CD14-positive monocyte (primary cell): ENCODE measurements at regions not wholly inside any gene's neighbourhood (a gene's known extent, or its start where the extent isn't known, plus 50 kb on each side); places are given as distances from the start of the nearest gene placed in this dataset.

Source experiments
- DNase-seq, 3 donors: peaks; one replicate each; pipeline ENCODE4 v3.0.0-alpha.2; 2011 to 2022
- H2AFZ ChIP-seq: 2 replicates; pipeline ENCODE4 v1.6.0; 2012; ENCODE audit warnings: mild to moderate bottlenecking, low read depth, low read length, inconsistent platforms; ENCODE audit not compliant: insufficient read depth, poor library complexity, severe bottlenecking
- H3K27ac ChIP-seq, 2 donors: 1 replicate in 1 of 2; 2 replicates in 1 of 2; pipeline ENCODE4 v1.5.1; 2012 to 2013; ENCODE audit warnings: low read length in 2 of 2, control low read depth in 1 of 2, inconsistent platforms in 1 of 2, low read depth in 1 of 2, mild to moderate bottlenecking in 1 of 2
- H3K27me3 ChIP-seq, 2 donors: one replicate each; pipeline versions ENCODE4 v1.6.0 to v1.6.1; 2011 to 2013; ENCODE audit warnings: low read length in 2 of 2; ENCODE audit not compliant: control insufficient read depth in 2 of 2, insufficient read depth in 2 of 2
- H3K36me3 ChIP-seq, 2 donors: replicated peaks in 1 of 2; 1 replicate in 1 of 2; 2 replicates in 1 of 2; pipeline versions ENCODE4 v1.5.1 to v1.6.1; 2012 to 2013; ENCODE audit warnings: low read length in 2 of 2, control low read depth in 1 of 2, inconsistent platforms in 1 of 2, mild to moderate bottlenecking in 1 of 2; ENCODE audit not compliant: insufficient read depth in 2 of 2, control insufficient read depth in 1 of 2
- H3K4me1 ChIP-seq, 2 donors: 1 replicate in 1 of 2; 2 replicates in 1 of 2; pipeline versions ENCODE4 v1.5.1 to v1.6.1; 2012 to 2013; ENCODE audit warnings: low read length in 2 of 2, control low read depth in 1 of 2, inconsistent platforms in 1 of 2, mild to moderate bottlenecking in 1 of 2, moderate library complexity in 1 of 2; ENCODE audit not compliant: insufficient read depth in 2 of 2, control insufficient read depth in 1 of 2
- H3K4me2 ChIP-seq: replicated peaks from 2 replicates; pipeline ENCODE3; 2012; ENCODE audit warnings: low read length, moderate library complexity, mild to moderate bottlenecking; ENCODE audit not compliant: poor library complexity, severe bottlenecking; ENCODE audit errors: extremely low read depth
- H3K4me3 ChIP-seq, 3 experiments: fragments of 200-600 bp in 1 of 3; sonication (generic) in 1 of 3; replicated peaks in 1 of 3; 1 replicate in 2 of 3; 2 replicates in 1 of 3; pipeline ENCODE4 v1.5.1; 2011 to 2013; ENCODE audit warnings: low read length in 3 of 3, mild to moderate bottlenecking in 3 of 3, control low read depth in 2 of 3, low read depth in 2 of 3, inconsistent platforms in 1 of 3, moderate library complexity in 1 of 3
- H3K79me2 ChIP-seq: 2 replicates; pipeline ENCODE4 v1.6.0; 2012; ENCODE audit warnings: mild to moderate bottlenecking, control low read depth, inconsistent platforms, low read length, moderate library complexity; ENCODE audit not compliant: insufficient read depth
- H3K9ac ChIP-seq: 2 replicates; pipeline ENCODE4 v1.6.0; 2017; ENCODE audit warnings: low read length, mild to moderate bottlenecking; ENCODE audit not compliant: insufficient read depth, poor library complexity, severe bottlenecking
- H3K9me3 ChIP-seq, 2 donors: replicated peaks in 1 of 2; 1 replicate in 1 of 2; 2 replicates in 1 of 2; pipeline versions ENCODE4 v1.5.1 to v1.6.1; 2012 to 2013; ENCODE audit warnings: low read length in 2 of 2, control low read depth in 1 of 2; ENCODE audit not compliant: control insufficient read depth in 1 of 2, insufficient read depth in 1 of 2
- H4K20me1 ChIP-seq: 2 replicates; pipeline ENCODE4 v1.6.0; 2012; ENCODE audit warnings: mild to moderate bottlenecking, low read length, control low read depth, moderate library complexity; ENCODE audit not compliant: insufficient read depth
- H3K27ac Mint-ChIP-seq, 7 donors: one replicate each; pipeline ENCODE4 v1.8.0; 2020; ENCODE audit warnings: mild to moderate bottlenecking in 7 of 7, mixed read lengths in 7 of 7, moderate library complexity in 6 of 7, inconsistent platforms in 2 of 7
- H3K27me3 Mint-ChIP-seq, 3 donors: one replicate each; pipeline ENCODE4 v1.8.0; 2021 to 2022; ENCODE audit warnings: low read depth in 3 of 3, mild to moderate bottlenecking in 3 of 3, mixed read lengths in 3 of 3, moderate library complexity in 3 of 3, inconsistent platforms in 1 of 3
- H3K36me3 Mint-ChIP-seq, 2 donors: one replicate each; pipeline ENCODE4 v1.8.0; 2020; ENCODE audit warnings: mixed read lengths in 2 of 2, inconsistent platforms in 1 of 2, mild to moderate bottlenecking in 1 of 2
- H3K4me1 Mint-ChIP-seq: one replicate; pipeline ENCODE4 v1.8.0; 2020; ENCODE audit warnings: mild to moderate bottlenecking, mixed read lengths
- H3K4me3 Mint-ChIP-seq, 2 donors: one replicate each; pipeline ENCODE4 v1.8.0; 2020; ENCODE audit warnings: mild to moderate bottlenecking in 2 of 2, mixed read lengths in 2 of 2, moderate library complexity in 1 of 2
- H3K9me3 Mint-ChIP-seq, 7 donors: one replicate each; pipeline ENCODE4 v1.8.0; 2020 to 2022; ENCODE audit warnings: mixed read lengths in 7 of 7, mild to moderate bottlenecking in 6 of 7, moderate library complexity in 6 of 7, inconsistent platforms in 2 of 7
- WGBS: methylation state at CpG from one replicate; pipeline ENCODE4 v1.1.5; 2013; ENCODE audit warnings: missing lambda C conversion rate; ENCODE audit not compliant: insufficient coverage; 5-methylcytosine and 5-hydroxymethylcytosine counted together
- intact Hi-C, 2 donors: fragments of 100-400 bp; cut with micrococcal nuclease; formaldehyde crosslinking; loops; one replicate each; pipeline versions ENCODE4 v1.15.0 to v1.15.1; 2023
- TF ChIP-seq, protein P1 (sequence below): fragments of 200-600 bp; IDR thresholded peaks from one replicate; pipeline ENCODE4 v1.8.0; 2022; ENCODE audit warnings: antibody characterized with exemption, mild to moderate bottlenecking

DNA sequence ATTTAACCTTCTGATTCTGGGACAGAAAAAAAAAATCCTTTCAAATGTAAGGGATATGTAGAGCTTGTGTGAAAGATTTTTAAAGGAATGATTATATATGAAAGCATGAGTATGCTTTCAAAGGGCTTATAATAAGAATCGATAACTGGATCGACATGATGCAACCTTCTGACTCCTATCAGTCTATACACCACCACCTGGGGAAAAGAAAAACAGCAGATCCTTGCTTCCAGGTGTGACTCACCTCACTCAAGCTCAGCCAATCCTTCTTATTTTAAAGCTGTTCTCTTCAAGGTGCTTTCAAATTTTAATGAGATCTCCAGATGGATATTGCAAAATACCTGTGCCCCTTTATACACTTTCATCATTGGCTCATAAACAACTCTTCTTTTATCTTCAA is 102.1 kb upstream of the EDNRA start:
- H3K36me3 Mint-ChIP-seq, result no peaks in the 10 kb centered on the region

DNA sequence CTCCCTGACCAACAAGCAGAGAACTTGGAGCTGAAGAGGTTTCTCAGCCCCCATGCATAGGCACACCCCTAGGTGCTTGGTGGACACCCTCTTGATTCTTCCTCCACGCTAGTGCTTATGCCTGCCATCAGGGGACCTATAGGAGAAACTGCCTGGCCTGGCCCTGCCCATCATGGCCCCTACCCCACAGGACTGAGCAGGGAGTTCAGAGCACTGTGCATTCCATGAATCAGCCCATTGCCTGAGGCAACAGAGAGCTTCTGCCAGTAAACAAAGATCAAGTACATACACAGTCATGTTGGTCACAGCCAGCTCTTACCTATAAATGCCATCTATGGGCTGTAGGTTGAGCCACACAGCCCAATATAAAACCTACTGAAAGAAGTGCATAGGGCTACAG is 99.1 kb upstream of the EDNRA start:
- Histone ChIP-seq H3K79me2 (no peaks in the 10 kb centered on the region), H2AFZ (no peak overlapping the region), H3K4me3 (no peak overlapping the region), H3K27ac (no peak overlapping the region), H3K36me3 (no peaks in the 10 kb centered on the region), H4K20me1 (no peaks in the 10 kb centered on the region), H3K27me3 (no peaks in the 10 kb centered on the region), H3K4me2 (no peak overlapping the region), H3K4me1 (no peaks in the 10 kb centered on the region), H3K9ac (no peak overlapping the region), H3K9me3 (peaks cover 0 to 5% of the 10 kb centered on the region in 2 donors)
- no peaks in the 10 kb centered on the region for H3K27me3 Mint-ChIP-seq
- no peak overlapping the region for H3K4me3 Mint-ChIP-seq
- H3K27ac Mint-ChIP-seq, result no peak overlapping the region
- intact Hi-C loops, result no loop called here
- DNase-seq, result no peak
- H3K4me1 Mint-ChIP-seq, result no peaks in the 10 kb centered on the region
- H3K36me3 Mint-ChIP-seq, result no peaks in the 10 kb centered on the region
- 80% methylated on average over 1 of the region's 1 CpG for WGBS
- TF ChIP-seq, protein P1, sequence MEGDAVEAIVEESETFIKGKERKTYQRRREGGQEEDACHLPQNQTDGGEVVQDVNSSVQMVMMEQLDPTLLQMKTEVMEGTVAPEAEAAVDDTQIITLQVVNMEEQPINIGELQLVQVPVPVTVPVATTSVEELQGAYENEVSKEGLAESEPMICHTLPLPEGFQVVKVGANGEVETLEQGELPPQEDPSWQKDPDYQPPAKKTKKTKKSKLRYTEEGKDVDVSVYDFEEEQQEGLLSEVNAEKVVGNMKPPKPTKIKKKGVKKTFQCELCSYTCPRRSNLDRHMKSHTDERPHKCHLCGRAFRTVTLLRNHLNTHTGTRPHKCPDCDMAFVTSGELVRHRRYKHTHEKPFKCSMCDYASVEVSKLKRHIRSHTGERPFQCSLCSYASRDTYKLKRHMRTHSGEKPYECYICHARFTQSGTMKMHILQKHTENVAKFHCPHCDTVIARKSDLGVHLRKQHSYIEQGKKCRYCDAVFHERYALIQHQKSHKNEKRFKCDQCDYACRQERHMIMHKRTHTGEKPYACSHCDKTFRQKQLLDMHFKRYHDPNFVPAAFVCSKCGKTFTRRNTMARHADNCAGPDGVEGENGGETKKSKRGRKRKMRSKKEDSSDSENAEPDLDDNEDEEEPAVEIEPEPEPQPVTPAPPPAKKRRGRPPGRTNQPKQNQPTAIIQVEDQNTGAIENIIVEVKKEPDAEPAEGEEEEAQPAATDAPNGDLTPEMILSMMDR, result no peak
- H3K9me3 Mint-ChIP-seq, result peaks cover 0 to 7% (median 2%) of the 10 kb centered on the region in 7 donors

More for the DNA sequence above, 102.1 kb upstream of the EDNRA start:
- TF ChIP-seq, protein P1, result no peak
- WGBS, result 40% methylated on average over 1 of the region's 2 CpGs
- H3K27ac Mint-ChIP-seq, result no peak overlapping the region
- intact Hi-C loops, result no loop called here
- Histone ChIP-seq H3K27me3 (no peaks in the 10 kb centered on the region), H3K36me3 (no peaks in the 10 kb centered on the region), H3K79me2 (no peaks in the 10 kb centered on the region), H3K4me1 (no peaks in the 10 kb centered on the region), H3K9ac (no peak overlapping the region), H2AFZ (no peak overlapping the region), H3K9me3 (peaks cover 0 to 5% of the 10 kb centered on the region in 2 donors), H3K27ac (no peak overlapping the region), H4K20me1 (no peaks in the 10 kb centered on the region), H3K4me3 (no peak overlapping the region), H3K4me2 (no peak overlapping the region)
- H3K4me3 Mint-ChIP-seq, result no peak overlapping the region
- H3K4me1 Mint-ChIP-seq, result no peaks in the 10 kb centered on the region
- H3K9me3 Mint-ChIP-seq, result peaks cover 0 to 5% (median 2%) of the 10 kb centered on the region in 7 donors
- DNase-seq, result no peak
- no peaks in the 10 kb centered on the region for H3K27me3 Mint-ChIP-seq
